ENCODE measurements at regions not wholly inside any gene's neighbourhood (a gene's known extent, or its start where the extent isn't known, plus 50 kb on each side); places are given as distances from the start of the nearest gene placed in this dataset.

- H3K27me3 ChIP-seq (ENCODE audit: insufficient read depth) = no peaks in the 10 kb centered on the region
- DNase-seq (ENCODE audit: low spot score) = no peak
- no peak overlapping the region for H2AFZ ChIP-seq
- H3K36me3 ChIP-seq (ENCODE audit: insufficient read depth) = no peaks in the 10 kb centered on the region
- H3K79me2 ChIP-seq (replicated peaks; ENCODE audit: insufficient read depth) = no peaks in the 10 kb centered on the region
- H3K27me3 Mint-ChIP-seq (ENCODE audit: insufficient read depth, low read depth, poor library complexity) = peaks cover 11% of the 10 kb centered on the region
- H3K4me3 Mint-ChIP-seq = no peak overlapping the region
- H3K4me3 ChIP-seq = no peak overlapping the region
- H3K4me2 ChIP-seq = no peak overlapping the region
- H4K20me1 ChIP-seq (replicated peaks; ENCODE audit: insufficient read depth) = no peaks in the 10 kb centered on the region
- H3K4me1 Mint-ChIP-seq = peaks cover 20% of the 10 kb centered on the region
- H3K9me3 Mint-ChIP-seq = no peaks in the 10 kb centered on the region
- TF ChIP-seq CTCF (conservative IDR thresholded peaks at IDR 0.05; ENCODE audit: low read depth in 2 of 2) = no peak
- no peak for TF ChIP-seq ZNF114 (CRISPR knock-in tag; IDR thresholded peaks at IDR 0.05)
- TF ChIP-seq EZH2 (IDR thresholded peaks at IDR 0.05; ENCODE audit: low read depth, unreplicated experiment) = no peak
- no peak for TF ChIP-seq JUNB (IDR thresholded peaks at IDR 0.05; ENCODE audit: unreplicated experiment)
- TF ChIP-seq CREB1 (CRISPR knock-in tag; IDR thresholded peaks at IDR 0.05; ENCODE audit: low read depth) = no peak
- TF ChIP-seq NANOG (IDR thresholded peaks at IDR 0.05; ENCODE audit: borderline replicate concordance) = no peak
- TF ChIP-seq REST (IDR thresholded peaks at IDR 0.05; ENCODE audit: unreplicated experiment) = no peak
- no peak for TF ChIP-seq POLR2AphosphoS5 (IDR thresholded peaks at IDR 0.05; ENCODE audit: low read depth)
- TF ChIP-seq ZNF462 (CRISPR knock-in tag; IDR thresholded peaks at IDR 0.05) = no peak
- TF ChIP-seq STAT1 (IDR thresholded peaks at IDR 0.05; ENCODE audit: unreplicated experiment) = no peak
- TF ChIP-seq ETS1 (IDR thresholded peaks at IDR 0.05) = no peak
- no peak for TF ChIP-seq EZH2phosphoT487 (IDR thresholded peaks at IDR 0.05; ENCODE audit: unreplicated experiment)
- TF ChIP-seq ZNF331 (CRISPR knock-in tag; IDR thresholded peaks at IDR 0.05; ENCODE audit: low read depth) = no peak
- H3K36me3 Mint-ChIP-seq (ENCODE audit: low read depth) = no peaks in the 10 kb centered on the region; the same call in 2 of the 3 replicates
- no peak overlapping the region for H3K27ac Mint-ChIP-seq
- H3F3A ChIP-seq (replicated peaks; ENCODE audit: low read depth) = no peaks in the 10 kb centered on the region
- H3K4me1 ChIP-seq (ENCODE audit: insufficient read depth) = peaks cover 9% of the 10 kb centered on the region; the same call in 1 of the 2 replicates
- ATAC-seq = no peak
- H3K9me2 ChIP-seq (ENCODE audit: insufficient read depth) = 0 out of 2 replicates have a peak, but pooled peaks cover 12% of the 10 kb centered on the region
- no peak overlapping the region for H3K27ac ChIP-seq (ENCODE audit: low read depth)
These were observed 56.6 kb upstream of the KIRREL3 start for GRCh38 chr11:127057126-127057525.

Measured in GM23338 (cell line).